Ascending aorta (tissue), 2 donors: ENCODE measurements at regions not wholly inside any gene's neighbourhood (a gene's known extent, or its start where the extent isn't known, plus 50 kb on each side); places are given as distances from the start of the nearest gene placed in this dataset.

Experiments
- DNase-seq, 2 donors: peaks; one replicate each; pipeline ENCODE4 v3.0.0-alpha.2; 2019; ENCODE audit warnings: low spot score in 2 of 2
- H3K27ac ChIP-seq, 2 donors: fragments of 200-600 bp; sonication (generic); one replicate each; pipeline ENCODE4 v1.5.1; 2016 to 2017; ENCODE audit warnings: mild to moderate bottlenecking in 1 of 2
- H3K27me3 ChIP-seq: fragments of 200-600 bp; sonication (generic); one replicate; pipeline ENCODE4 v1.5.1; 2017
- H3K36me3 ChIP-seq, 2 donors: fragments of 200-600 bp; sonication (generic); one replicate each; pipeline ENCODE4 v1.5.1; 2016
- H3K4me1 ChIP-seq, 2 donors: fragments of 200-600 bp; sonication (generic); one replicate each; pipeline ENCODE4 v1.5.1; 2016 to 2017; ENCODE audit warnings: mild to moderate bottlenecking in 1 of 2
- H3K4me3 ChIP-seq, 2 donors: fragments of 200-600 bp; sonication (generic); one replicate each; pipeline ENCODE4 v1.5.1; 2016 to 2017; ENCODE audit warnings: mild to moderate bottlenecking in 1 of 2
- H3K9me3 ChIP-seq, 2 donors: fragments of 200-600 bp; sonication (generic); one replicate each; pipeline ENCODE4 v1.5.1; 2016
- CTCF ChIP-seq, 3 experiments: fragments of 200-600 bp in 2 of 3; fragments of 450-650 bp in 1 of 3; sonication (generic) in 2 of 3; IDR thresholded peaks; one replicate each; pipeline ENCODE4 v1.5.1; 2016 to 2019; ENCODE audit warnings: antibody characterized with exemption in 3 of 3, mild to moderate bottlenecking in 1 of 3, moderate library complexity in 1 of 3
- intact Hi-C: fragments of 100-400 bp; cut with DNase I; formaldehyde crosslinking; loops from one replicate; pipeline ENCODE4 v1.15.1; 2023

GRCh38 chr14:101151927-101152305 lies 248.4 kb upstream of the RTL1 start:
- H3K27me3 ChIP-seq = no peaks in the 10 kb centered on the region
- no peak for DNase-seq
- peaks cover 0 to 9% of the 10 kb centered on the region in 2 donors for H3K9me3 ChIP-seq
- no peak overlapping the region for H3K4me3 ChIP-seq
- intact Hi-C loops = no loop called here
- no peaks in the 10 kb centered on the region for H3K36me3 ChIP-seq
- H3K4me1 ChIP-seq = no peaks in the 10 kb centered on the region
- TF ChIP-seq CTCF (IDR thresholded peaks at IDR 0.05) = no peak
- no peak overlapping the region for H3K27ac ChIP-seq

DNA sequence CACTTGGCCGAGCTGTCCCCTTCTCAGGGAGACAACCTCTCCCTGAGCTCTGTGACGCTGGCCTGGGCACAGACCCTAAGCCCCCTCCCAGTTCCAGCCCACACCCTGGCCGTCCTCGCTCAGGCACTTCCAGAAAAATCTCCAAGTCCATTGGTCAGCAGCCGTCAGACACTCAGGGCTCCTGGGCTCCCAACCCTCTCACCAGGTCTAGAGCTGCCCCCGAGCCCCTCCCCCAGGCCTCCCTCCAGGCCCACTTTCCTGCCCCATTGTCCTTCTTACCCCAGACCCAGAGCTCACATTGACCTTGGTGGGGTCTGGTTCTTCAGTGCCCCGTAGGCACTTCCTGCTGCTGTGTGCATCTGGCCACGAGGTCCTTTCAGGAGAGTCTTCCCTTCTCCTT lies 249.3 kb upstream of the RTL1 start:
- intact Hi-C loops = no loop called here

GRCh38 chr14:101153691-101154090 lies 250.2 kb upstream of the RTL1 start:
- no peak for DNase-seq
- Histone ChIP-seq H3K27ac (no peak overlapping the region), H3K4me3 (no peak overlapping the region), H3K9me3 (no peaks in the 10 kb centered on the region), H3K27me3 (no peaks in the 10 kb centered on the region), H3K36me3 (no peaks in the 10 kb centered on the region), H3K4me1 (no peaks in the 10 kb centered on the region)
- no peak for TF ChIP-seq CTCF (IDR thresholded peaks at IDR 0.05)
- intact Hi-C loops = no loop called here

More for the DNA sequence above, 249.3 kb upstream of the RTL1 start:
- TF ChIP-seq CTCF (IDR thresholded peaks at IDR 0.05) = no peak
- no peaks in the 10 kb centered on the region for H3K27me3 ChIP-seq
- H3K9me3 ChIP-seq = peaks cover 0 to 5% of the 10 kb centered on the region in 2 donors
- no peaks in the 10 kb centered on the region for H3K36me3 ChIP-seq
- no peak overlapping the region for H3K27ac ChIP-seq
- no peaks in the 10 kb centered on the region for H3K4me1 ChIP-seq
- no peak overlapping the region for H3K4me3 ChIP-seq
- no peak for DNase-seq

DNA sequence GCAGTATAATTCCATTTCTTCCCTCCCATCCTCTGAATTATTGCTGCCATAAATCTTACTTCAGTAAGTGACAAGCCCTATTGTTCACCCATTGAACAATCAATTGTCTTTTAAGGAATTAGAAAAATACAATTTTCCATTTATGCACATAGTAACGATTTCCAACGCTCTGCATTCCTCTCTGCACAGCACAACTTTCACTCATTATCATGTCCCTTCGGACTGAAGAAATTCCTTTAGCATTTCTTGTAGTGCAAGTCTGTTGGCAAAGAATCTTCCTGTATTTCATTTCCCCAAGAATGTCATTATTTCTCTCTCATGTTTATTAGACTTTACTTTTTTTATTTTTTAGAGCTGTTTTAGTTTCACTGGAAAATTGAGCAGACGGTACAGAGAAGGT lies 252.1 kb upstream of the RTL1 start:
- DNase-seq = no peak
- Histone ChIP-seq H3K9me3 (no peaks in the 10 kb centered on the region), H3K27ac (no peak overlapping the region), H3K4me3 (no peak overlapping the region), H3K4me1 (no peaks in the 10 kb centered on the region), H3K36me3 (no peaks in the 10 kb centered on the region), H3K27me3 (no peaks in the 10 kb centered on the region)
- intact Hi-C loops = no loop called here
- TF ChIP-seq CTCF (IDR thresholded peaks at IDR 0.05) = no peak

GRCh38 chr14:101167428-101167827 lies 263.9 kb upstream of the RTL1 start:
- no peaks in the 10 kb centered on the region for H3K27me3 ChIP-seq
- intact Hi-C loops = no loop called here
- peaks cover 0 to 12% of the 10 kb centered on the region in 2 donors for H3K9me3 ChIP-seq
- no peaks in the 10 kb centered on the region for H3K36me3 ChIP-seq
- DNase-seq = no peak
- H3K27ac ChIP-seq = no peak overlapping the region
- H3K4me3 ChIP-seq = no peak overlapping the region
- no peak for TF ChIP-seq CTCF (IDR thresholded peaks at IDR 0.05)
- no peaks in the 10 kb centered on the region for H3K4me1 ChIP-seq

DNA sequence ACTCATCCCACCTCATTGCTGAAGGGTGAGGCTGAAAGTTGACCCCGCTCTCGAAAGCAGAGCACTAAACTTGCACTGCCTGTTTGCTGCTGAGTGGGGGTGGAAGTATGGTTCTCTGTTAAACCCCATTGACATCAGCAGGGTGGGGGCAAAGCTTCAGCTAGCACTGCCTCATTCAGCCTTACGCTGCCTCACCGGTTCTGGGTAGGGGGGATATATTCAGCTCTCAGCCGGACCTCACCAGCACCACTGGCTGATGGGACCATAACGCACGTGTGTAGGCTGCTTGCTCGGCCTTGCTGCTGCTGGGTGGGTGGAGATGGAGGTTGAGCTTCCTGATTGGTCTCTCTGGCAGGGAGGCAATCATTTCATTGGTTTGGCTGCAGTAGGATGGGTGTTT lies 265.7 kb upstream of the RTL1 start:
- H3K27me3 ChIP-seq = no peaks in the 10 kb centered on the region
- H3K27ac ChIP-seq = no peak overlapping the region
- TF ChIP-seq CTCF (IDR thresholded peaks at IDR 0.05) = no peak
- peaks cover 0 to 12% of the 10 kb centered on the region in 2 donors for H3K9me3 ChIP-seq
- intact Hi-C loops = no loop called here
- H3K4me1 ChIP-seq = no peaks in the 10 kb centered on the region
- no peak for DNase-seq
- no peak overlapping the region for H3K4me3 ChIP-seq
- H3K36me3 ChIP-seq = no peaks in the 10 kb centered on the region
